ENCODE measurements at regions not wholly inside any gene's neighbourhood (a gene's known extent, or its start where the extent isn't known, plus 50 kb on each side); places are given as distances from the start of the nearest gene placed in this dataset.

DNA sequence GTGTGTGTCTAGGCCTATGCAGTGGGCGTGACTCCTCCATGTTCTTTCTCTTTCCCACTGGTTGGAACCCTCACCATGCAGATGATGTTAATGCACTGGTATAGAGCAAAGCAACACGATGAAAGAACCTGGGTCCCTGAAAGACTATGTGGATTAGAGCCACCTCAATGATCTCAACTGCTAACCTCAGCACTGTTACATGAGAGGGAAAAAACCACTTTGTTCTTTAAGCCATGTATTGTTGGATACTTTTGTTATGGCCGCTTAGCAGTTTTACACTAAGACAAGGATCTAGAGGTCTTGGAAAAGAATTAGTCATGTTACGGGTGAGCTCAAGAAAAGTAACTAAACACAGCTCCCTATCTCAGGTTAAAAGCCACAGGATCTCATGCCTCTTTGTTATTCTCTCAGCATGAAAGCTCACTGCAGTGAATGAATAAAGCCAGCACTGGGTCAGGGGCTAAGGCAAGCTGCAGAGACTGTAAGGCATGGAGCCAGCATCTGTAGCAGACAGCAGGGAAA is 56.6 kb upstream of the RBBP6 start:
- Histone ChIP-seq H3K9me3 (replicated peaks in 1 of 11) (peaks cover 0 to 16% (median 4%) of the 10 kb centered on the region in 11 experiments; a peak in 10 of 22 replicates), H3K4me2 (no peak overlapping the region), H3K27me3 (no peaks in the 10 kb centered on the region), H3K36me3 (no peaks in the 10 kb centered on the region), H3K4me1 (no peaks in the 10 kb centered on the region), H4K20me1 (no peaks in the 10 kb centered on the region), H3K9ac (no peak overlapping the region), H3K27ac (no peak overlapping the region), H3K4me3 (no peak overlapping the region)
- no peak for TF ChIP-seq Cebpa-rat (IDR thresholded peaks at IDR 0.05)

GRCh38 chr16:24488045-24488444 is 51.3 kb upstream of the RBBP6 start:
- Histone ChIP-seq H3K36me3 (no peaks in the 10 kb centered on the region), H3K4me2 (no peak overlapping the region), H3K9ac (no peak overlapping the region), H3K4me1 (no peaks in the 10 kb centered on the region), H4K20me1 (no peaks in the 10 kb centered on the region), H3K9me3 (replicated peaks in 1 of 11) (peaks cover 0 to 25% (median 13%) of the 10 kb centered on the region in 11 experiments; a peak in 14 of 22 replicates), H3K4me3 (no peak overlapping the region), H3K27me3 (no peaks in the 10 kb centered on the region), H3K27ac (no peak overlapping the region)
- no peak for TF ChIP-seq Cebpa-rat (IDR thresholded peaks at IDR 0.05)
